Gastroesophageal sphincter (tissue), 4 donors: ENCODE measurements at regions not wholly inside any gene's neighbourhood (a gene's known extent, or its start where the extent isn't known, plus 50 kb on each side); places are given as distances from the start of the nearest gene placed in this dataset.
"Not testable (repeated sequence)": the region's sequence is repeated elsewhere in the genome, so short reads cannot be mapped to it uniquely, and the experiment has no call there.

Experiments used
- ATAC-seq: fragments of 150-250 bp; one replicate; pipeline ENCODE4 v1.9.1; 2016; ENCODE audit warnings: mild to moderate bottlenecking, moderate library complexity
- H3K27ac ChIP-seq, 4 donors: fragments of 200-600 bp; sonication (generic) in 3 of 4; 1 replicate in 3 of 4; 2 replicates in 1 of 4; pipeline ENCODE4 v1.5.1; 2016 to 2019
- H3K27me3 ChIP-seq: fragments of 200-600 bp; sonication (generic); one replicate; pipeline ENCODE4 v1.5.1; 2019
- H3K36me3 ChIP-seq, 2 donors: fragments of 200-600 bp; sonication (generic); one replicate each; pipeline ENCODE4 v1.5.1; 2019; ENCODE audit warnings: control low read depth in 1 of 2
- H3K4me1 ChIP-seq, 3 donors: fragments of 200-600 bp; sonication (generic); 1 replicate in 2 of 3; 2 replicates in 1 of 3; pipeline ENCODE4 v1.5.1; 2016 to 2019; ENCODE audit warnings: control low read depth in 2 of 3
- H3K4me3 ChIP-seq, 2 donors: fragments of 200-600 bp; sonication (generic); one replicate each; pipeline ENCODE4 v1.5.1; 2019; ENCODE audit warnings: mild to moderate bottlenecking in 1 of 2, moderate library complexity in 1 of 2
- H3K9me3 ChIP-seq, 3 donors: fragments of 200-600 bp; sonication (generic); one replicate each; pipeline ENCODE4 v1.5.1; 2017 to 2019; ENCODE audit warnings: control low read depth in 2 of 3
- CTCF ChIP-seq, 4 experiments: fragments of 200-600 bp in 2 of 4; fragments of 450-650 bp in 2 of 4; sonication (generic) in 1 of 4; IDR thresholded peaks; one replicate each; pipeline ENCODE4 v1.5.1; 2017 to 2019; ENCODE audit warnings: antibody characterized with exemption in 4 of 4, mild to moderate bottlenecking in 2 of 4, moderate library complexity in 2 of 4
- EP300 ChIP-seq: sonication (generic); formaldehyde crosslinking; IDR thresholded peaks from one replicate; pipeline ENCODE4 v1.6.1; 2017; ENCODE audit warnings: antibody characterized with exemption, mild to moderate bottlenecking
- POLR2A ChIP-seq, 2 donors: fragments of 450-650 bp; IDR thresholded peaks; one replicate each; pipeline ENCODE4 v1.6.1; 2017; ENCODE audit warnings: antibody characterized with exemption in 2 of 2, mild to moderate bottlenecking in 2 of 2, moderate library complexity in 1 of 2
- POLR2AphosphoS5 ChIP-seq: sonication (generic); formaldehyde crosslinking; IDR thresholded peaks from one replicate; pipeline ENCODE4 v1.6.1; 2017; ENCODE audit warnings: antibody characterized with exemption
- WGBS, 2 donors: methylation state at CpG; one replicate each; pipeline ENCODE4 v1.1.5; 2018; ENCODE audit warnings: low coverage in 1 of 2; 5-methylcytosine and 5-hydroxymethylcytosine counted together

- Histone ChIP-seq H3K9me3 (no peaks in the 10 kb centered on the region), H3K27ac (no peak overlapping the region), H3K36me3 (no peaks in the 10 kb centered on the region), H3K27me3 (no peaks in the 10 kb centered on the region), H3K4me1 (no peaks in the 10 kb centered on the region), H3K4me3 (no peak overlapping the region)
- TF ChIP-seq POLR2AphosphoS5 (no peak), EP300 (no peak), CTCF (IDR thresholded peaks at IDR 0.05) (no peak), POLR2A (IDR thresholded peaks at IDR 0.05) (no peak)
- WGBS, 2 donors = 80 to 81% methylated on average over 2 of the region's 2 CpGs
- no peak for ATAC-seq
Measured at GRCh38 chr5:87599778-87600177, 187.0 kb upstream of the CCNH start.

GRCh38 chr5:87598460-87598859, 185.7 kb upstream of the CCNH start:
- TF ChIP-seq POLR2A (IDR thresholded peaks at IDR 0.05) = no peak
- no peak for TF ChIP-seq CTCF (IDR thresholded peaks at IDR 0.05)
- no peak for TF ChIP-seq EP300
- TF ChIP-seq POLR2AphosphoS5 = no peak
- no peaks in the 10 kb centered on the region for H3K9me3 ChIP-seq
- no peaks in the 10 kb centered on the region for H3K27me3 ChIP-seq
- H3K4me1 ChIP-seq = no peaks in the 10 kb centered on the region
- 60 to 85% methylated on average over 1 of the region's 1 CpG for WGBS, 2 donors
- H3K27ac ChIP-seq = no peak overlapping the region
- no peak for ATAC-seq
- H3K4me3 ChIP-seq = no peak overlapping the region
- H3K36me3 ChIP-seq = no peaks in the 10 kb centered on the region

GRCh38 chr5:87594566-87594965, 181.8 kb upstream of the CCNH start:
- no peak overlapping the region for H3K4me3 ChIP-seq
- no peak overlapping the region for H3K27ac ChIP-seq
- ATAC-seq = no peak
- WGBS, 2 donors = 71 to 80% methylated on average over 1 of the region's 1 CpG
- no peaks in the 10 kb centered on the region for H3K27me3 ChIP-seq
- TF ChIP-seq POLR2A (IDR thresholded peaks at IDR 0.05) = no peak
- TF ChIP-seq CTCF (IDR thresholded peaks at IDR 0.05) = no peak
- no peak for TF ChIP-seq EP300
- TF ChIP-seq POLR2AphosphoS5 = no peak
- no peaks in the 10 kb centered on the region for H3K36me3 ChIP-seq
- H3K9me3 ChIP-seq = no peaks in the 10 kb centered on the region
- no peaks in the 10 kb centered on the region for H3K4me1 ChIP-seq

GRCh38 chr5:87589587-87589986, 176.9 kb upstream of the CCNH start:
- ATAC-seq = no peak
- Histone ChIP-seq H3K27ac (no peak overlapping the region), H3K27me3 (no peaks in the 10 kb centered on the region), H3K36me3 (no peaks in the 10 kb centered on the region), H3K4me1 (no peaks in the 10 kb centered on the region), H3K9me3 (no peaks in the 10 kb centered on the region), H3K4me3 (no peak overlapping the region)
- TF ChIP-seq EP300 (no peak), POLR2A (IDR thresholded peaks at IDR 0.05) (no peak), POLR2AphosphoS5 (no peak), CTCF (IDR thresholded peaks at IDR 0.05) (no peak)
- WGBS, 2 donors = 71 to 74% methylated on average over 2 of the region's 2 CpGs

- ATAC-seq = no peak
- Histone ChIP-seq H3K4me1 (no peaks in the 10 kb centered on the region), H3K9me3 (peaks cover 0 to 6% (median 0%) of the 10 kb centered on the region in 3 donors), H3K27me3 (no peaks in the 10 kb centered on the region), H3K4me3 (no peak overlapping the region), H3K27ac (no peak overlapping the region), H3K36me3 (no peaks in the 10 kb centered on the region)
- TF ChIP-seq POLR2AphosphoS5 (no peak), CTCF (IDR thresholded peaks at IDR 0.05) (no peak), EP300 (no peak), POLR2A (IDR thresholded peaks at IDR 0.05) (no peak)
- WGBS, 2 donors = 68 to 83% methylated on average over 2 to 4 of the region's 4 CpGs
Measured at GRCh38 chr5:87588316-87588715, 175.6 kb upstream of the CCNH start.

- H3K4me3 ChIP-seq, H3K4me1 ChIP-seq, H3K27me3 ChIP-seq, H3K36me3 ChIP-seq, H3K9me3 ChIP-seq, ATAC-seq, H3K27ac ChIP-seq: not testable (repeated sequence)
Measured at GRCh38 chr5:87583704-87584103, 171.0 kb upstream of the CCNH start.
